Omental fat pad (tissue), 3 donors: ENCODE measurements at regions not wholly inside any gene's neighbourhood (a gene's known extent, or its start where the extent isn't known, plus 50 kb on each side); places are given as distances from the start of the nearest gene placed in this dataset.

Experiments
- ATAC-seq: fragments of 150-250 bp; one replicate; pipeline ENCODE4 v1.9.1; 2016; ENCODE audit warnings: mild to moderate bottlenecking, moderate library complexity; ENCODE audit not compliant: low FRiP score
- DNase-seq: peaks from one replicate; pipeline ENCODE4 v3.0.0-alpha.2; 2019; ENCODE audit warnings: low spot score
- CTCF ChIP-seq, 3 donors: fragments of 450-650 bp; IDR thresholded peaks; one replicate each; pipeline ENCODE4 v1.5.1; 2016 to 2017; ENCODE audit warnings: antibody characterized with exemption in 3 of 3, mild to moderate bottlenecking in 3 of 3, moderate library complexity in 2 of 3

GRCh38 chr9:111150181-111150580, 111.9 kb upstream of the LPAR1 start:
- ATAC-seq = no peak
- DNase-seq = no peak
- TF ChIP-seq CTCF (IDR thresholded peaks at IDR 0.05) = no peak

- no peak for DNase-seq
- no peak for ATAC-seq
- no peak for TF ChIP-seq CTCF (IDR thresholded peaks at IDR 0.05)
Observed at GRCh38 chr9:111149018-111149759, 110.9 kb upstream of the LPAR1 start.

GRCh38 chr9:111148052-111149017, 110.1 kb upstream of the LPAR1 start:
- DNase-seq (no peak), ATAC-seq (no peak)
- TF ChIP-seq CTCF (IDR thresholded peaks at IDR 0.05) = no peak

GRCh38 chr9:111147041-111147440, 108.8 kb upstream of the LPAR1 start:
- DNase-seq (no peak), ATAC-seq (no peak)
- no peak for TF ChIP-seq CTCF (IDR thresholded peaks at IDR 0.05)

- DNase-seq (no peak), ATAC-seq (no peak)
- no peak for TF ChIP-seq CTCF (IDR thresholded peaks at IDR 0.05)
Observed at GRCh38 chr9:111144741-111145140, 106.5 kb upstream of the LPAR1 start.

- DNase-seq (no peak), ATAC-seq (no peak)
- no peak for TF ChIP-seq CTCF (IDR thresholded peaks at IDR 0.05)
Observed at GRCh38 chr9:111136180-111136579, 97.9 kb upstream of the LPAR1 start.
